WTC11 (cell line): ENCODE measurements at regions not wholly inside any gene's neighbourhood (a gene's known extent, or its start where the extent isn't known, plus 50 kb on each side); places are given as distances from the start of the nearest gene placed in this dataset.
A peak's percentile ranks its signal among the peaks of the same experiment; 100 is the strongest.

Experiments
- ATAC-seq: fragments of 200-7000 bp; cut with Tn5 transposase; 2 replicates; pipeline ENCODE4 v1.10.0; 2021; ENCODE audit warnings: mild to moderate bottlenecking, moderate library complexity
- CTCF ChIA-PET: fragments of 300-600 bp; sonication (Branson Sonifier 250); formaldehyde crosslinking; loops from one replicate; lab custom pipeline; 2021; ENCODE audit warnings: antibody characterized with exemption; lab: Charles Lee
- POLR2A ChIA-PET: fragments of 350-600 bp; sonication (Branson Sonifier 250); formaldehyde crosslinking; loops from one replicate; lab custom pipeline; 2021; ENCODE audit warnings: antibody characterized with exemption; lab: Charles Lee
- DNase-seq: peaks from one replicate; pipeline ENCODE4 v3.0.0; 2021; ENCODE audit warnings: low spot score
- H3K27ac Mint-ChIP-seq: 2 replicates; pipeline ENCODE4 v1.8.0; 2021; ENCODE audit warnings: mixed read lengths
- H3K27me3 Mint-ChIP-seq: 2 replicates; pipeline ENCODE4 v1.8.0; 2021; ENCODE audit warnings: low read depth, mild to moderate bottlenecking, moderate library complexity, mixed read lengths
- H3K36me3 Mint-ChIP-seq: 2 replicates; pipeline ENCODE4 v1.8.0; 2021; ENCODE audit warnings: mixed read lengths
- H3K4me1 Mint-ChIP-seq: 2 replicates; pipeline ENCODE4 v1.8.0; 2022; ENCODE audit warnings: mixed read lengths
- H3K4me3 Mint-ChIP-seq: 2 replicates; pipeline ENCODE4 v1.8.0; 2021; ENCODE audit warnings: mild to moderate bottlenecking, moderate library complexity, mixed read lengths
- H3K9me3 Mint-ChIP-seq: 2 replicates; pipeline ENCODE4 v1.8.0; 2021; ENCODE audit warnings: mixed read lengths
- FOXJ3 ChIP-seq: sonication (generic); formaldehyde crosslinking; IDR thresholded peaks from 2 replicates; pipeline ENCODE4 v1.9.0; 2021; ENCODE audit warnings: missing genetic modification reagents, mild to moderate bottlenecking, borderline replicate concordance
- FOXP1 ChIP-seq: sonication (generic); formaldehyde crosslinking; IDR thresholded peaks from 2 replicates; pipeline ENCODE4 v1.8.0; 2022; ENCODE audit warnings: missing genetic modification reagents, mild to moderate bottlenecking, moderate library complexity, borderline replicate concordance
- GTF2I ChIP-seq: fragments of 250-450 bp; sonication (Bioruptor Pico); conservative IDR thresholded peaks from 2 replicates; pipeline ENCODE4 v1.4.0; 2021; ENCODE audit warnings: mild to moderate bottlenecking
- MLX ChIP-seq: sonication (generic); formaldehyde crosslinking; IDR thresholded peaks from 2 replicates; pipeline ENCODE4 v1.8.1; 2023; ENCODE audit warnings: mild to moderate bottlenecking, missing genetic modification reagents, moderate library complexity
- MYBL2 ChIP-seq: sonication (generic); formaldehyde crosslinking; IDR thresholded peaks from 2 replicates; pipeline ENCODE4 v1.8.1; 2023; ENCODE audit warnings: mild to moderate bottlenecking, moderate library complexity, missing genetic modification reagents
- NFATC4 ChIP-seq: fragments of 250-450 bp; sonication (Bioruptor Pico); IDR thresholded peaks from 2 replicates; pipeline ENCODE4 v1.9.0; 2021; ENCODE audit warnings: mild to moderate bottlenecking
- NFYB ChIP-seq: sonication (generic); formaldehyde crosslinking; conservative IDR thresholded peaks from 2 replicates; pipeline ENCODE4 v1.8.0; 2022; ENCODE audit warnings: low read depth, missing genetic modification reagents
- OVOL2 ChIP-seq: fragments of 250-450 bp; sonication (Bioruptor Pico); IDR thresholded peaks from 2 replicates; pipeline ENCODE4 v1.9.0; 2021; ENCODE audit warnings: mild to moderate bottlenecking, borderline replicate concordance
- PRRX2 ChIP-seq: fragments of 250-450 bp; sonication (Bioruptor Pico); IDR thresholded peaks from 2 replicates; pipeline ENCODE4 v1.8.0; 2021; ENCODE audit warnings: mild to moderate bottlenecking
- TEAD1 ChIP-seq: sonication (generic); formaldehyde crosslinking; IDR thresholded peaks from 2 replicates; pipeline ENCODE4 v1.8.0; 2022; ENCODE audit warnings: mild to moderate bottlenecking, missing genetic modification reagents
- ZNF232 ChIP-seq: sonication (generic); formaldehyde crosslinking; IDR thresholded peaks from 2 replicates; pipeline ENCODE4 v1.8.0; 2022; ENCODE audit warnings: mild to moderate bottlenecking, missing genetic modification reagents
- ZNF317 ChIP-seq: sonication (generic); formaldehyde crosslinking; IDR thresholded peaks from 2 replicates; pipeline ENCODE4 v1.8.1; 2023; ENCODE audit warnings: low read depth, mild to moderate bottlenecking, moderate library complexity, missing genetic modification reagents, borderline replicate concordance
- ZNF396 ChIP-seq: fragments of 250-450 bp; sonication (Bioruptor Pico); IDR thresholded peaks from 2 replicates; pipeline ENCODE4 v1.8.0; 2021; ENCODE audit warnings: mild to moderate bottlenecking, moderate library complexity, borderline replicate concordance
- ZNF532 ChIP-seq: fragments of 250-450 bp; sonication (Bioruptor Pico); IDR thresholded peaks from 2 replicates; pipeline ENCODE4 v1.9.0; 2021; ENCODE audit warnings: mild to moderate bottlenecking, borderline replicate concordance
- ZSCAN18 ChIP-seq: fragments of 250-450 bp; sonication (Bioruptor Pico); IDR thresholded peaks from 2 replicates; pipeline ENCODE4 v2.1.2; 2022; ENCODE audit warnings: mild to moderate bottlenecking, moderate library complexity
- TF ChIP-seq, protein P1 (sequence below): sonication (generic); formaldehyde crosslinking; IDR thresholded peaks from 2 replicates; pipeline ENCODE4 v1.8.1; 2023; ENCODE audit warnings: mild to moderate bottlenecking, missing genetic modification reagents
- TF ChIP-seq, protein P2 (sequence below): sonication (generic); formaldehyde crosslinking; IDR thresholded peaks from 2 replicates; pipeline ENCODE4 v1.8.0; 2022; ENCODE audit warnings: mild to moderate bottlenecking, missing genetic modification reagents

DNA sequence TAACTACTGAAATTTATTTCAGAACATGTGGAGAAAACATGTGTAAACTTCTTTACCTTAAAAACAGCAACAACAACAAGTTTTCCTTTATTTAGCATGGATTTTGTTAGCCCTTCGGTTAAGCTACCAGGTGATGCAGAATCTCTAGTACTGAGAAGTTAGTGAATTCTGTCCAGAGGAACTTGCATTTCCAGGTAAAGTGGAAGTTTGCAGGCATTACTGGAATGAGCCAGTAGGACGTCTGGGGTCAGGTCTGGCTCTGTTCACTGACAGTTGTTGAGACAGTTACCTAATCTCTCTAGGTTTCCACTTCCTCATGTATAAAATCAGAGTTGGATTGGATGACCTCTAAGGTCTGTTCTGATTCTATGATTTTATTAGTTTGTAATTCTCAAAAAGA lies 244.3 kb downstream of the OLFM4 start (continued):
- TF ChIP-seq, protein P1, sequence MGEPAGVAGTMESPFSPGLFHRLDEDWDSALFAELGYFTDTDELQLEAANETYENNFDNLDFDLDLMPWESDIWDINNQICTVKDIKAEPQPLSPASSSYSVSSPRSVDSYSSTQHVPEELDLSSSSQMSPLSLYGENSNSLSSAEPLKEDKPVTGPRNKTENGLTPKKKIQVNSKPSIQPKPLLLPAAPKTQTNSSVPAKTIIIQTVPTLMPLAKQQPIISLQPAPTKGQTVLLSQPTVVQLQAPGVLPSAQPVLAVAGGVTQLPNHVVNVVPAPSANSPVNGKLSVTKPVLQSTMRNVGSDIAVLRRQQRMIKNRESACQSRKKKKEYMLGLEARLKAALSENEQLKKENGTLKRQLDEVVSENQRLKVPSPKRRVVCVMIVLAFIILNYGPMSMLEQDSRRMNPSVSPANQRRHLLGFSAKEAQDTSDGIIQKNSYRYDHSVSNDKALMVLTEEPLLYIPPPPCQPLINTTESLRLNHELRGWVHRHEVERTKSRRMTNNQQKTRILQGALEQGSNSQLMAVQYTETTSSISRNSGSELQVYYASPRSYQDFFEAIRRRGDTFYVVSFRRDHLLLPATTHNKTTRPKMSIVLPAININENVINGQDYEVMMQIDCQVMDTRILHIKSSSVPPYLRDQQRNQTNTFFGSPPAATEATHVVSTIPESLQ (CRISPR knock-in tag) = no peak
- TF ChIP-seq OVOL2 (CRISPR knock-in tag) (no peak), TEAD1 (no peak), FOXJ3 (CRISPR knock-in tag) (no peak)

GRCh38 chr13:53276265-53276664 lies 247.7 kb downstream of the OLFM4 start:
- H3K27me3 Mint-ChIP-seq = peaks cover 100% of the 10 kb centered on the region
- no peak overlapping the region for H3K27ac Mint-ChIP-seq
- POLR2A ChIA-PET = no interaction called here
- peak; percentile 49; the same call in 1 of the 2 replicates for TF ChIP-seq TEAD1
- no peak for TF ChIP-seq FOXP1 (CRISPR knock-in tag)
- H3K4me1 Mint-ChIP-seq = peaks cover 16% of the 10 kb centered on the region
- no peaks in the 10 kb centered on the region for H3K36me3 Mint-ChIP-seq
- H3K9me3 Mint-ChIP-seq = no peaks in the 10 kb centered on the region
- CTCF ChIA-PET = interaction anchor here (0.7 to 1.6 kb wide), 7 partner anchors 10 to 129 kb away, joined by 3 to 6 read pairs (median 3); no protein-coding TSS in a partner anchor
- no peak for DNase-seq
- ATAC-seq = peak; percentile 94
- H3K4me3 Mint-ChIP-seq = peak overlapping the region; percentile 2; the same call in 1 of the 2 replicates

- ChIA-PET POLR2A (no interaction called here), CTCF (no interaction called here)
- H3K27ac Mint-ChIP-seq = no peak overlapping the region
- TF ChIP-seq MYBL2 (no peak), ZNF396 (CRISPR knock-in tag) (no peak), ZSCAN18 (CRISPR knock-in tag) (no peak), NFYB (CRISPR knock-in tag) (no peak), ZNF317 (CRISPR knock-in tag) (no peak), MLX (CRISPR knock-in tag) (no peak), GTF2I (no peak), PRRX2 (CRISPR knock-in tag) (no peak), ZNF532 (CRISPR knock-in tag) (no peak), ZNF232 (CRISPR knock-in tag) (no peak), NFATC4 (CRISPR knock-in tag) (no peak)
- TF ChIP-seq, protein P2, sequence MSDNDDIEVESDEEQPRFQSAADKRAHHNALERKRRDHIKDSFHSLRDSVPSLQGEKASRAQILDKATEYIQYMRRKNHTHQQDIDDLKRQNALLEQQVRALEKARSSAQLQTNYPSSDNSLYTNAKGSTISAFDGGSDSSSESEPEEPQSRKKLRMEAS (CRISPR knock-in tag) = no peak
- H3K9me3 Mint-ChIP-seq = no peaks in the 10 kb centered on the region
- H3K4me3 Mint-ChIP-seq = no peak overlapping the region
- peaks cover 3% of the 10 kb centered on the region for H3K4me1 Mint-ChIP-seq
- ATAC-seq (no peak), DNase-seq (no peak)
- peaks cover 100% of the 10 kb centered on the region for H3K27me3 Mint-ChIP-seq
- no peaks in the 10 kb centered on the region for H3K36me3 Mint-ChIP-seq
Observed at GRCh38 chr13:53281677-53282076, 253.1 kb downstream of the OLFM4 start.
